ENCODE measurements at regions not wholly inside any gene's neighbourhood (a gene's known extent, or its start where the extent isn't known, plus 50 kb on each side); places are given as distances from the start of the nearest gene placed in this dataset.

DNA sequence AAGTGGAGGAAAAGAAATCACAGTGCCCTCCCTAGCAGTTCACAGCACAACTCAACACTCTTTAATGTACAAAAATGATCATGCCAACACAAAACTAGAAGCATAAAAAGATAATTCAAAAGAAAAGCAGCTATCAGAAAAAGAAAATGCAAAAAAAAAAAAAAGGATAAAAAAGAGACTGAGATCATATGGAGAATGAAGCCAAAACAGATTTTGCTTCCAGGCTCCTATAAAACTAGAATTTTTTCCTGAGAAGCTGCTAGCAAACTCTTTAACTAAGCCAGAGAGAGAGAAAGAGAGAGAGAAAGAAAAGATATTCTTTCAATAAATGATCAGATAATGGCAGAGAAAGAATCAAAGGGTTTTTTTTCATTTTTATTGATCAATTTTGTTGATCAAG is 288.0 kb upstream of the ANKRD30A start (continued):
- TF ChIP-seq, protein P1, sequence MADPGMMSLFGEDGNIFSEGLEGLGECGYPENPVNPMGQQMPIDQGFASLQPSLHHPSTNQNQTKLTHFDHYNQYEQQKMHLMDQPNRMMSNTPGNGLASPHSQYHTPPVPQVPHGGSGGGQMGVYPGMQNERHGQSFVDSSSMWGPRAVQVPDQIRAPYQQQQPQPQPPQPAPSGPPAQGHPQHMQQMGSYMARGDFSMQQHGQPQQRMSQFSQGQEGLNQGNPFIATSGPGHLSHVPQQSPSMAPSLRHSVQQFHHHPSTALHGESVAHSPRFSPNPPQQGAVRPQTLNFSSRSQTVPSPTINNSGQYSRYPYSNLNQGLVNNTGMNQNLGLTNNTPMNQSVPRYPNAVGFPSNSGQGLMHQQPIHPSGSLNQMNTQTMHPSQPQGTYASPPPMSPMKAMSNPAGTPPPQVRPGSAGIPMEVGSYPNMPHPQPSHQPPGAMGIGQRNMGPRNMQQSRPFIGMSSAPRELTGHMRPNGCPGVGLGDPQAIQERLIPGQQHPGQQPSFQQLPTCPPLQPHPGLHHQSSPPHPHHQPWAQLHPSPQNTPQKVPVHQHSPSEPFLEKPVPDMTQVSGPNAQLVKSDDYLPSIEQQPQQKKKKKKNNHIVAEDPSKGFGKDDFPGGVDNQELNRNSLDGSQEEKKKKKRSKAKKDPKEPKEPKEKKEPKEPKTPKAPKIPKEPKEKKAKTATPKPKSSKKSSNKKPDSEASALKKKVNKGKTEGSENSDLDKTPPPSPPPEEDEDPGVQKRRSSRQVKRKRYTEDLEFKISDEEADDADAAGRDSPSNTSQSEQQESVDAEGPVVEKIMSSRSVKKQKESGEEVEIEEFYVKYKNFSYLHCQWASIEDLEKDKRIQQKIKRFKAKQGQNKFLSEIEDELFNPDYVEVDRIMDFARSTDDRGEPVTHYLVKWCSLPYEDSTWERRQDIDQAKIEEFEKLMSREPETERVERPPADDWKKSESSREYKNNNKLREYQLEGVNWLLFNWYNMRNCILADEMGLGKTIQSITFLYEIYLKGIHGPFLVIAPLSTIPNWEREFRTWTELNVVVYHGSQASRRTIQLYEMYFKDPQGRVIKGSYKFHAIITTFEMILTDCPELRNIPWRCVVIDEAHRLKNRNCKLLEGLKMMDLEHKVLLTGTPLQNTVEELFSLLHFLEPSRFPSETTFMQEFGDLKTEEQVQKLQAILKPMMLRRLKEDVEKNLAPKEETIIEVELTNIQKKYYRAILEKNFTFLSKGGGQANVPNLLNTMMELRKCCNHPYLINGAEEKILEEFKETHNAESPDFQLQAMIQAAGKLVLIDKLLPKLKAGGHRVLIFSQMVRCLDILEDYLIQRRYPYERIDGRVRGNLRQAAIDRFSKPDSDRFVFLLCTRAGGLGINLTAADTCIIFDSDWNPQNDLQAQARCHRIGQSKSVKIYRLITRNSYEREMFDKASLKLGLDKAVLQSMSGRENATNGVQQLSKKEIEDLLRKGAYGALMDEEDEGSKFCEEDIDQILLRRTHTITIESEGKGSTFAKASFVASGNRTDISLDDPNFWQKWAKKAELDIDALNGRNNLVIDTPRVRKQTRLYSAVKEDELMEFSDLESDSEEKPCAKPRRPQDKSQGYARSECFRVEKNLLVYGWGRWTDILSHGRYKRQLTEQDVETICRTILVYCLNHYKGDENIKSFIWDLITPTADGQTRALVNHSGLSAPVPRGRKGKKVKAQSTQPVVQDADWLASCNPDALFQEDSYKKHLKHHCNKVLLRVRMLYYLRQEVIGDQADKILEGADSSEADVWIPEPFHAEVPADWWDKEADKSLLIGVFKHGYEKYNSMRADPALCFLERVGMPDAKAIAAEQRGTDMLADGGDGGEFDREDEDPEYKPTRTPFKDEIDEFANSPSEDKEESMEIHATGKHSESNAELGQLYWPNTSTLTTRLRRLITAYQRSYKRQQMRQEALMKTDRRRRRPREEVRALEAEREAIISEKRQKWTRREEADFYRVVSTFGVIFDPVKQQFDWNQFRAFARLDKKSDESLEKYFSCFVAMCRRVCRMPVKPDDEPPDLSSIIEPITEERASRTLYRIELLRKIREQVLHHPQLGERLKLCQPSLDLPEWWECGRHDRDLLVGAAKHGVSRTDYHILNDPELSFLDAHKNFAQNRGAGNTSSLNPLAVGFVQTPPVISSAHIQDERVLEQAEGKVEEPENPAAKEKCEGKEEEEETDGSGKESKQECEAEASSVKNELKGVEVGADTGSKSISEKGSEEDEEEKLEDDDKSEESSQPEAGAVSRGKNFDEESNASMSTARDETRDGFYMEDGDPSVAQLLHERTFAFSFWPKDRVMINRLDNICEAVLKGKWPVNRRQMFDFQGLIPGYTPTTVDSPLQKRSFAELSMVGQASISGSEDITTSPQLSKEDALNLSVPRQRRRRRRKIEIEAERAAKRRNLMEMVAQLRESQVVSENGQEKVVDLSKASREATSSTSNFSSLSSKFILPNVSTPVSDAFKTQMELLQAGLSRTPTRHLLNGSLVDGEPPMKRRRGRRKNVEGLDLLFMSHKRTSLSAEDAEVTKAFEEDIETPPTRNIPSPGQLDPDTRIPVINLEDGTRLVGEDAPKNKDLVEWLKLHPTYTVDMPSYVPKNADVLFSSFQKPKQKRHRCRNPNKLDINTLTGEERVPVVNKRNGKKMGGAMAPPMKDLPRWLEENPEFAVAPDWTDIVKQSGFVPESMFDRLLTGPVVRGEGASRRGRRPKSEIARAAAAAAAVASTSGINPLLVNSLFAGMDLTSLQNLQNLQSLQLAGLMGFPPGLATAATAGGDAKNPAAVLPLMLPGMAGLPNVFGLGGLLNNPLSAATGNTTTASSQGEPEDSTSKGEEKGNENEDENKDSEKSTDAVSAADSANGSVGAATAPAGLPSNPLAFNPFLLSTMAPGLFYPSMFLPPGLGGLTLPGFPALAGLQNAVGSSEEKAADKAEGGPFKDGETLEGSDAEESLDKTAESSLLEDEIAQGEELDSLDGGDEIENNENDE (IDR thresholded peaks at IDR 0.05; ENCODE audit: insufficient replicate concordance, low read length), result no peak
- TF ChIP-seq ZNF274 (IDR thresholded peaks at IDR 0.05; ENCODE audit: borderline replicate concordance, extremely low read depth, low read length), result no peak
- no peak for TF ChIP-seq TAF7 (optimal IDR thresholded peaks at IDR 0.05; ENCODE audit: borderline replicate concordance, low read depth, low read length)
- no peak for TF ChIP-seq NANOG (IDR thresholded peaks at IDR 0.05; ENCODE audit: insufficient read depth, low read depth, low read length, poor library complexity, severe bottlenecking)
- TF ChIP-seq RXRA (IDR thresholded peaks at IDR 0.05; ENCODE audit: insufficient read depth, low read depth, low read length), result no peak
- TF ChIP-seq HDAC6 (IDR thresholded peaks at IDR 0.05; ENCODE audit: low read depth, low read length), result no peak
